ENCODE measurements at regions not wholly inside any gene's neighbourhood (a gene's known extent, or its start where the extent isn't known, plus 50 kb on each side); places are given as distances from the start of the nearest gene placed in this dataset.
"Not testable (repeated sequence)": the region's sequence is repeated elsewhere in the genome, so short reads cannot be mapped to it uniquely, and the experiment has no call there.

GRCh38 chr11:122201106-122201505 is 85.1 kb upstream of the BLID start:
- DNase-seq = no peak

GRCh38 chr11:122199661-122200060 is 83.6 kb upstream of the BLID start:
- DNase-seq = no peak

- DNase-seq = no peak
Measured at GRCh38 chr11:122198291-122198983, 82.4 kb upstream of the BLID start.

- no peak for DNase-seq
Measured at GRCh38 chr11:122197066-122197987, 81.3 kb upstream of the BLID start.

- no peak for DNase-seq
Measured at GRCh38 chr11:122195790-122196189, 79.8 kb upstream of the BLID start.

GRCh38 chr11:122193881-122194480 is 78.0 kb upstream of the BLID start:
- DNase-seq = not testable (repeated sequence)

- DNase-seq = no peak
Measured at GRCh38 chr11:122193457-122193856, 77.4 kb upstream of the BLID start.

GRCh38 chr11:122192634-122193255 is 76.7 kb upstream of the BLID start:
- no peak for DNase-seq

- DNase-seq = no peak
Measured at GRCh38 chr11:122190768-122191167, 74.8 kb upstream of the BLID start.

- no peak for DNase-seq
Measured at GRCh38 chr11:122189229-122189628, 73.2 kb upstream of the BLID start.

- no peak for DNase-seq
Measured at GRCh38 chr11:122187373-122188165, 71.6 kb upstream of the BLID start.

GRCh38 chr11:122186439-122187080 is 70.5 kb upstream of the BLID start:
- DNase-seq = no peak

- DNase-seq = no peak
Measured at GRCh38 chr11:122183933-122184332, 67.9 kb upstream of the BLID start.

GRCh38 chr11:122181893-122182292 is 65.9 kb upstream of the BLID start:
- no peak for DNase-seq

GRCh38 chr11:122181372-122181771 is 65.4 kb upstream of the BLID start:
- no peak for DNase-seq

GRCh38 chr11:122179961-122180834 is 64.2 kb upstream of the BLID start:
- no peak for DNase-seq

- DNase-seq = no peak
Measured at GRCh38 chr11:122178795-122179194, 62.8 kb upstream of the BLID start.

- no peak for DNase-seq
Measured at GRCh38 chr11:122177238-122177637, 61.2 kb upstream of the BLID start.

- no peak for DNase-seq
Measured at GRCh38 chr11:122176651-122177050, 60.6 kb upstream of the BLID start.

GRCh38 chr11:122175306-122175705 is 59.3 kb upstream of the BLID start:
- DNase-seq = no peak
